Testis (tissue), 2 donors: ENCODE measurements at regions not wholly inside any gene's neighbourhood (a gene's known extent, or its start where the extent isn't known, plus 50 kb on each side); places are given as distances from the start of the nearest gene placed in this dataset.

Source experiments
- DNase-seq: peaks from one replicate; pipeline ENCODE4 v3.0.0-alpha.2; 2019
- H3K27ac ChIP-seq, 2 donors: fragments of 200-600 bp; sonication (generic); one replicate each; pipeline ENCODE4 v1.5.1; 2019
- H3K27me3 ChIP-seq: fragments of 200-600 bp; sonication (generic); one replicate; pipeline ENCODE4 v1.5.1; 2019
- H3K36me3 ChIP-seq: fragments of 200-600 bp; sonication (generic); one replicate; pipeline ENCODE4 v1.5.1; 2017; ENCODE audit warnings: low read depth; ENCODE audit errors: missing control alignments
- H3K4me1 ChIP-seq: fragments of 200-600 bp; sonication (generic); one replicate; pipeline ENCODE4 v1.5.1; 2019
- H3K4me3 ChIP-seq, 2 donors: fragments of 200-600 bp; sonication (generic); one replicate each; pipeline ENCODE4 v1.5.1; 2017 to 2019
- H3K9me3 ChIP-seq: fragments of 200-600 bp; sonication (generic); one replicate; pipeline ENCODE4 v1.5.1; 2017
- CTCF ChIP-seq, 3 experiments: fragments of 450-650 bp in 2 of 3; fragments of 200-600 bp in 1 of 3; sonication (generic) in 1 of 3; IDR thresholded peaks; one replicate each; pipeline ENCODE4 v1.5.1; 2016 to 2019; ENCODE audit warnings: antibody characterized with exemption in 3 of 3, mild to moderate bottlenecking in 2 of 3, moderate library complexity in 1 of 3
- POLR2A ChIP-seq: fragments of 450-650 bp; IDR thresholded peaks from one replicate; pipeline ENCODE4 v1.6.1; 2017; ENCODE audit warnings: antibody characterized with exemption, mild to moderate bottlenecking, moderate library complexity
- WGBS, 2 donors: methylation state at CpG; one replicate each; pipeline ENCODE4 v1.1.5; 2018; 5-methylcytosine and 5-hydroxymethylcytosine counted together
- intact Hi-C: fragments of 100-400 bp; cut with DNase I; formaldehyde crosslinking; loops from one replicate; pipeline ENCODE4 v1.15.1; 2023; ENCODE audit warnings: low total_unique reads

DNA sequence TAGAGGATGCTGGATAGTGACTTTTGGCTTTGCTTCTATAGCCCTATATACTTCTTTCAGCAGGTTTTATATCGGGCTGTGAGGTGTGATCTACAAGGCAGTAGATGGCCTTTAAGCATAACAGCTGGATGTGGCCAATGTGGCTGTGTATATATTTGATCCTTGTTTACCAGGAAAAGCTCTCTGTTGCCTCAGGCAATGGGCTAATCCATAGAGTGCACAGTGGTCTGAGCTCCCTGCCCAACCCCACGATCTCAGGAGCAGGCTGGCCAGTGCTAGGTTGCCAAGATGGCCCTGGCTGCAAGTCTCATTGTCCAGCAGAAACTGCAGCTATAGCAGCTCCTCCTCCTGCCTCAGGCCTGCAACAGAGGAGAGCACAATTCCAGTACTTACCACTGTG lies 72.3 kb upstream of the SPHKAP start:
- H3K9me3 ChIP-seq = no peaks in the 10 kb centered on the region
- WGBS, 2 donors = 77 to 78% methylated on average over 1 to 2 of the region's 2 CpGs
- TF ChIP-seq CTCF (IDR thresholded peaks at IDR 0.05) (no peak), POLR2A (no peak)
- no peak overlapping the region for H3K27ac ChIP-seq
- H3K36me3 ChIP-seq = no peaks in the 10 kb centered on the region
- no peak overlapping the region for H3K4me3 ChIP-seq
- H3K4me1 ChIP-seq = no peaks in the 10 kb centered on the region
- DNase-seq = no peak
- intact Hi-C loops = no loop called here
- no peaks in the 10 kb centered on the region for H3K27me3 ChIP-seq

GRCh38 chr2:228247335-228247734 lies 65.8 kb upstream of the SPHKAP start:
- H3K36me3 ChIP-seq = no peaks in the 10 kb centered on the region
- no peak overlapping the region for H3K4me3 ChIP-seq
- no peaks in the 10 kb centered on the region for H3K27me3 ChIP-seq
- no peak for DNase-seq
- H3K9me3 ChIP-seq = no peaks in the 10 kb centered on the region
- 79 to 97% methylated on average over 2 of the region's 2 CpGs for WGBS, 2 donors
- H3K27ac ChIP-seq = no peak overlapping the region
- TF ChIP-seq CTCF (IDR thresholded peaks at IDR 0.05) (no peak), POLR2A (no peak)
- H3K4me1 ChIP-seq = no peaks in the 10 kb centered on the region
- intact Hi-C loops = no loop called here

- no peak for DNase-seq
- no peaks in the 10 kb centered on the region for H3K9me3 ChIP-seq
- no peak overlapping the region for H3K27ac ChIP-seq
- intact Hi-C loops = no loop called here
- 80 to 84% methylated on average over 4 of the region's 4 CpGs for WGBS, 2 donors
- H3K4me1 ChIP-seq = no peaks in the 10 kb centered on the region
- no peaks in the 10 kb centered on the region for H3K27me3 ChIP-seq
- no peak overlapping the region for H3K4me3 ChIP-seq
- H3K36me3 ChIP-seq = no peaks in the 10 kb centered on the region
- TF ChIP-seq CTCF (IDR thresholded peaks at IDR 0.05) (no peak), POLR2A (no peak)
These were observed 64.1 kb upstream of the SPHKAP start for GRCh38 chr2:228245601-228246000.

GRCh38 chr2:228242591-228242990 lies 61.1 kb upstream of the SPHKAP start:
- Histone ChIP-seq H3K9me3 (no peaks in the 10 kb centered on the region), H3K27me3 (no peaks in the 10 kb centered on the region), H3K4me3 (no peak overlapping the region), H3K36me3 (no peaks in the 10 kb centered on the region), H3K27ac (no peak overlapping the region), H3K4me1 (no peaks in the 10 kb centered on the region)
- intact Hi-C loops = no loop called here
- 85 to 91% methylated on average over 1 of the region's 1 CpG for WGBS, 2 donors
- no peak for DNase-seq
- TF ChIP-seq CTCF (IDR thresholded peaks at IDR 0.05) = no peak
- TF ChIP-seq POLR2A = no peak

DNA sequence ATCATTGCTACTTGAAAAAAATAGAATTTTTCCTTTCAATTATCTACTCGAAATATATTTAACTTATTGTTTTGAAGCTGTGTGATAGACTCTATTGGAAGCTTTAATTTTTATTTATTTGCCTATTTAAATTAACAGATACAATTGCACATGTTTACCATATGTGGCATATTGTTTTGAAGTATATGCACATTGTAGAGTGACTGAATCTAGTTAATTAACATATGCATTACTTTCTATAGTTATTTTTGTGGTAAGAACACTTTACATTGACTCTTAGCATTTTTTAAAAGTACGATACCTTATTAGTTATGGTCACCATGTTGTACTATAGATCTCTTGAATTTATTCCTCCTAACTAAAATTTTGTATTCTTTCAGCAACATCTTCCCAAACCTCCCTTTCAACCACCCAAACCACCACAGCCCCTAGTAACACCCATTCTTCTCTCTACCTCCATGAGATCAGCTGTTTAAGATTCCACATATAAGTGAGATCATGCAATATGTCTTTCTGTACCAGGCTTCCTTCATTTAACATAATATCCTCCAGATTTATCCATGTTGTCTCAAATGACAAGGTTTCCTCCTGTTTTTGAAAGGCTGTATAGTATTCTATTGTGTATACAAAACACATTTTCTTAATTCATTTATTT lies 58.5 kb upstream of the SPHKAP start:
- Histone ChIP-seq H3K36me3 (no peaks in the 10 kb centered on the region), H3K4me1 (no peaks in the 10 kb centered on the region), H3K27ac (no peak overlapping the region), H3K4me3 (no peak overlapping the region), H3K9me3 (no peaks in the 10 kb centered on the region), H3K27me3 (no peaks in the 10 kb centered on the region)
- 83 to 95% methylated on average over 2 of the region's 2 CpGs for WGBS, 2 donors
- intact Hi-C loops = no loop called here
- TF ChIP-seq POLR2A = no peak
- TF ChIP-seq CTCF (IDR thresholded peaks at IDR 0.05) = no peak
- no peak for DNase-seq
